HG03521 (cell line): ENCODE measurements at regions not wholly inside any gene's neighbourhood (a gene's known extent, or its start where the extent isn't known, plus 50 kb on each side); places are given as distances from the start of the nearest gene placed in this dataset.

Experiments used
- ATAC-seq: cut with Tn5 transposase; IDR thresholded peaks from one replicate; pipeline ENCODE4 v1.9.1; 2021; ENCODE audit warnings: mild to moderate bottlenecking, moderate library complexity; ENCODE audit not compliant: unreplicated experiment

DNA sequence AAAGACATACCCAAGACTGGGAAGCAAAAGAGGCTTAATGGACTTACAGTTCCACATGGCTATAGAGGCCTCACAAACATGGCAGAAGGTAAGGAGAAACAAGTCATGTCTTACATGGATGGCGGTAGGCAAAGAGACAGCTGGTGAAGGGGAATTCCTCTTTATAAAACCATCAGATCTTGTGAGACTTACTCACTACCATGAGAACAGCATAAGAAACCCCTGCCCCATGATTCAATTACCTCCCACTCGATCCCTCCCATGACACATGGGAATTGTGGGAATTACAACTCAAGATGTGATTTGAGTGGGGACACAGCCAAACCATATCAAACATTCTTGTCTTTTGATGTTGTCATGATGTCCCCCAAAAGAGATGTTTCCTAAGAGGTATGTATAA lies 103.3 kb downstream of the DUSP10 start:
- no peak for ATAC-seq

DNA sequence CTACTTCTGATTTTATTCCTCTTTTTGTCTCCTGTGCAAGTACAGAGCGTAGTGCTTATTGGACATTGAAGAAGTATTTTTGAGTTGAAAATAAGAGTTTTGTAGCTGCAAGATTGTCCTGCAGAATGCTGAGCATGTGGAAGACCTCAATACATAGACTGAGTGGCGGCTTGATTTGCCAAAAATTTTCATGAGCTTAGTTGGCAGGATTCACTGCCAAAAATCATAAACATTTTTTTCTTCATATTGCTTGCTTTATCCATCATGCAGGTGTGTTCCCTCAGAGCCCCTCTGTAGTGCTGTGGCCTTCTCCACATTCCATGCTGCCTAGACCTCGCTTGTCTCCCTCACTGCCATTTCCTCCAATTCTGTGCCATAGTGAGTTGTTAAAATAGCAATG lies 100.1 kb downstream of the DUSP10 start:
- ATAC-seq: no peak

DNA sequence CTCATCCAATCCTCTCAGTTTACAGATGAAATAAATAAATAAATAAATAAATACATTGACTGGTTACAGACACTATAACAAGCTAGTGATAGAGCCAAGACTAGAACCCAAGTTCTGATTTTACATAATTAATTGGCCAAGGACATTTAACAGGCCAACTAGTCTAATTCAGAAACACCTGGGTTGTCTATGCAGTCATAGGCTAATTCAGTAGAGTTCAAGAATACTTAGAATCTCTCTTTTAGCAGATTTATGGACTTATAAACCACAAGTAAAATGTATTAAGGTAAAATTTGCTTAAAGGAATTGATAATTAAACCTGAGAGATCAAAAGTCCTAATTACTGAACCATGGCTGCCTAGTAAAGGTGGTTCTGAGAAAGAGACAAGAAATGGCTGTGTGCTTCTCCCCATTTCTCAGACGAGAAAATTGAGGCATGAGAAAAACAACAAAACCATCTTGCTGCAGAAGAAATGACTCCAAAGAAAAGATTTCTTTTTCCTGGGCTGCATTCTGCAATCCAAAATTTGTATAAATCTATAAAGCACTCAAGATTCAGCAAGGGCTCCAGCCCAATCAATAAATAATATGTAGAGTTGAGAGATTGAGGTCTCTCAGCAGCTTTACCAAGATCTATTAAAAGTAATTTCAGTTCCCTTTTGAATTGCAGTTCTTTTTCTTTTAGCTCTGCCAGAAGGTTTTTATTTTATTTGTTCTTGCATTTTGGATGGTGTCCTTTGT lies 98.3 kb downstream of the DUSP10 start:
- peak; percentile 74 for ATAC-seq

DNA sequence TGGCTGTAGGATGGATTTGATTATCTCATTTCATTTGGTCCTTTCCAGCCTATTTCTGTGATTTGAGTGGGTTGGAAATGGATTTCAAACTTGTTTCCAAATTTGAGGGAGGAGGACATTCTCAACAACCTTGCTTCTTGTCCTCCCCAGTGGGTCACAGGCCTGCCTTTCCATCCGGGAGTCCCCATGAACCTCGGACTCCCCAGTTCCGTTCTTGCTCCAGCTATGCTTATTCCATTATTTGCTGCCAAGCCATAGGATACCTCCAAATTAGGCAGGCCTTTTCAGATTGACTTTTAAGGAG lies 97.8 kb downstream of the DUSP10 start:
- peak; percentile 10 for ATAC-seq

DNA sequence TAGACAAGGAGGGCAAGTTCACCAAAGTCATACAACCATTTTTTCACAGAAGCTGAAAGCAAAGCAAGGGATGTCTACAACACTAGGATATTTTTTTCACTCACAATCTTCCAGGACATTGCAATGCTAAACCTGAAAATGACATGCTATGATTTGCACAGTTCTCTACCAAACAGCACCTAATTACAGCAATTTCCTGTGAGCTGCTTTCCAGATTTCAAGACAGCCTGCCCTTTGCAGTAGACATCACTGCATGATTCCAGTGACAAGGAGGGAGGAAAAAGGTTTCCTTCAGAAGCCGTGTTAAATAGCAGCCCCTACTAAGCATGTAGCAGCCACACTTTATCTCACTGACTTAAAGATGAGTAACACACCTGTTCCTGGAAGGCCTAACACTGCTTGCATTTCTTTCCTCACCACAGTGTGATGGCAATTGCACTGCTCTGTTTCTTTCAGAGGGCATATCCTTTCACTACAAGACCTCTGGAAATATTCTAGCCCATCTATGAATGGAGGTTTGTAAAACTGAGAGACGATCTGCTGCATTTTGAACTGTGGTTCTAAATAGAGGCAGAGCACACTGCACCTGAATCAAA lies 97.1 kb downstream of the DUSP10 start:
- ATAC-seq: no peak

DNA sequence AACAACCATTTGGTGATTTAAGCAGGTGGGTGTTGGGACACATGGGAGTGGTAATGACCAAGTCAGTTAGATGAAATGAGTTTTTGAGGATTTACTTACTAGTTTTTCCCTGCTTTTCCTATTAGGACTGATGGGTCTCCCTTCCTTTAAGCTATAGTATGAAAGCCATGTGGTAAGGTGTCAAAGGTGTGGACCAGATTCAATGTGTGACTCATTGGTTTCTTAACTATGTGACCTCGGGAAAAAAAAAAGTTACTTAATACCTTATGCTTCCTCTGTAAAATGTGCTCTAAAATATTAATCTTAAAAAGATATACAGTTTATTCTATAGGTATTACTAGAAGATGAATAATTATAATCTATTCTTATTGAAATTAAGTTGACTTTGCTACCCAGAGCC lies 93.7 kb downstream of the DUSP10 start:
- no peak for ATAC-seq
